ENCODE measurements at regions not wholly inside any gene's neighbourhood (a gene's known extent, or its start where the extent isn't known, plus 50 kb on each side); places are given as distances from the start of the nearest gene placed in this dataset.
"Not testable (repeated sequence)": the region's sequence is repeated elsewhere in the genome, so short reads cannot be mapped to it uniquely, and the experiment has no call there.

GRCh38 chr14:106741086-106741827 lies 1214.9 kb downstream of the TMEM121 start:
- TF ChIP-seq CTCF (conservative IDR thresholded peaks at IDR 0.05; ENCODE audit: low read depth, low read length), result 0 out of 2 replicates have a peak, but pooled peaks have one; percentile 15
- not testable (repeated sequence) for TF ChIP-seq EZH2 (IDR thresholded peaks at IDR 0.05; ENCODE audit: borderline replicate concordance, low read depth, low read length, poor library complexity, severe bottlenecking)
